DOHH2 (cell line): ENCODE measurements at regions not wholly inside any gene's neighbourhood (a gene's known extent, or its start where the extent isn't known, plus 50 kb on each side); places are given as distances from the start of the nearest gene placed in this dataset.

Experiments
- EZH2phosphoT487 ChIP-seq: fragments of 200-600 bp; sonication (generic); IDR thresholded peaks from 2 replicates; pipeline ENCODE4 v1.6.1; 2017; ENCODE audit warnings: borderline replicate concordance, mild to moderate bottlenecking, antibody characterized with exemption, low read length, moderate library complexity, mixed read lengths
- TF ChIP-seq, protein P1 (sequence below): fragments of 200-600 bp; sonication (generic); IDR thresholded peaks from one replicate; pipeline ENCODE4 v1.5.1; 2014; ENCODE audit warnings: antibody characterized with exemption, mild to moderate bottlenecking, low read depth, low read length; ENCODE audit not compliant: poor library complexity, severe bottlenecking

GRCh38 chr3:31285833-31286486, 246.8 kb upstream of the STT3B start:
- TF ChIP-seq, protein P1, sequence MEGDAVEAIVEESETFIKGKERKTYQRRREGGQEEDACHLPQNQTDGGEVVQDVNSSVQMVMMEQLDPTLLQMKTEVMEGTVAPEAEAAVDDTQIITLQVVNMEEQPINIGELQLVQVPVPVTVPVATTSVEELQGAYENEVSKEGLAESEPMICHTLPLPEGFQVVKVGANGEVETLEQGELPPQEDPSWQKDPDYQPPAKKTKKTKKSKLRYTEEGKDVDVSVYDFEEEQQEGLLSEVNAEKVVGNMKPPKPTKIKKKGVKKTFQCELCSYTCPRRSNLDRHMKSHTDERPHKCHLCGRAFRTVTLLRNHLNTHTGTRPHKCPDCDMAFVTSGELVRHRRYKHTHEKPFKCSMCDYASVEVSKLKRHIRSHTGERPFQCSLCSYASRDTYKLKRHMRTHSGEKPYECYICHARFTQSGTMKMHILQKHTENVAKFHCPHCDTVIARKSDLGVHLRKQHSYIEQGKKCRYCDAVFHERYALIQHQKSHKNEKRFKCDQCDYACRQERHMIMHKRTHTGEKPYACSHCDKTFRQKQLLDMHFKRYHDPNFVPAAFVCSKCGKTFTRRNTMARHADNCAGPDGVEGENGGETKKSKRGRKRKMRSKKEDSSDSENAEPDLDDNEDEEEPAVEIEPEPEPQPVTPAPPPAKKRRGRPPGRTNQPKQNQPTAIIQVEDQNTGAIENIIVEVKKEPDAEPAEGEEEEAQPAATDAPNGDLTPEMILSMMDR: no peak
- TF ChIP-seq EZH2phosphoT487: no peak
